Loucy (cell line): ENCODE measurements at regions not wholly inside any gene's neighbourhood (a gene's known extent, or its start where the extent isn't known, plus 50 kb on each side); places are given as distances from the start of the nearest gene placed in this dataset.
"Not testable (repeated sequence)": the region's sequence is repeated elsewhere in the genome, so short reads cannot be mapped to it uniquely, and the experiment has no call there.

ENCODE experiments used
- H2AFZ ChIP-seq: fragments of 200-600 bp; sonication (generic); 2 replicates; pipeline ENCODE4 v1.6.0; 2016; ENCODE audit warnings: antibody characterized with exemption, mild to moderate bottlenecking, low read length, moderate library complexity
- H3F3A ChIP-seq: fragments of 200-600 bp; 2 replicates; pipeline ENCODE4 v1.6.0; 2016; ENCODE audit warnings: antibody characterized with exemption, low read depth, mild to moderate bottlenecking
- H3K27me3 ChIP-seq: fragments of 200-600 bp; sonication (generic); 2 replicates; pipeline ENCODE4 v1.6.1; 2014; ENCODE audit warnings: low read length, mild to moderate bottlenecking; ENCODE audit not compliant: insufficient read depth, poor library complexity, severe bottlenecking
- H3K36me3 ChIP-seq: fragments of 200-600 bp; sonication (generic); 2 replicates; pipeline ENCODE4 v1.6.1; 2016; ENCODE audit warnings: low read length; ENCODE audit not compliant: insufficient read depth
- H3K4me1 ChIP-seq: fragments of 200-600 bp; sonication (generic); 2 replicates; pipeline ENCODE4 v1.5.1; 2014; ENCODE audit warnings: low read length, mild to moderate bottlenecking; ENCODE audit not compliant: insufficient read depth, poor library complexity, severe bottlenecking
- H3K4me2 ChIP-seq: fragments of 200-600 bp; sonication (generic); 2 replicates; pipeline ENCODE4 v1.6.0; 2014; ENCODE audit warnings: antibody characterized with exemption, low read length, low read depth, mild to moderate bottlenecking; ENCODE audit not compliant: poor library complexity, severe bottlenecking
- H3K4me3 ChIP-seq: fragments of 200-600 bp; sonication (generic); 2 replicates; pipeline ENCODE4 v1.5.1; 2014; ENCODE audit warnings: low read length, mild to moderate bottlenecking, mixed read lengths; ENCODE audit not compliant: poor library complexity, severe bottlenecking
- H3K79me2 ChIP-seq: fragments of 200-600 bp; sonication (generic); 2 replicates; pipeline ENCODE4 v1.6.1; 2014; ENCODE audit warnings: low read length; ENCODE audit not compliant: insufficient read depth
- H3K9ac ChIP-seq: fragments of 200-600 bp; sonication (generic); 2 replicates; pipeline ENCODE4 v1.6.0; 2014; ENCODE audit warnings: mild to moderate bottlenecking, low read depth, low read length, moderate library complexity; ENCODE audit not compliant: poor library complexity, severe bottlenecking
- H3K9me2 ChIP-seq: fragments of 200-600 bp; sonication (generic); replicated peaks from 2 replicates; pipeline ENCODE4 v1.6.1; 2016; ENCODE audit warnings: low read depth, low read length, mixed read lengths
- H3K9me3 ChIP-seq: fragments of 200-600 bp; sonication (generic); 2 replicates; pipeline ENCODE4 v1.6.1; 2014; ENCODE audit warnings: mild to moderate bottlenecking, antibody characterized with exemption, low read length, low read depth; ENCODE audit not compliant: insufficient read depth
- H4K20me1 ChIP-seq: fragments of 200-600 bp; sonication (generic); 2 replicates; pipeline ENCODE4 v1.6.0; 2014; ENCODE audit warnings: antibody characterized with exemption, low read length, mild to moderate bottlenecking; ENCODE audit not compliant: insufficient read depth, poor library complexity, severe bottlenecking
- EZH2phosphoT487 ChIP-seq: fragments of 200-600 bp; IDR thresholded peaks from 2 replicates; pipeline ENCODE4 v1.6.1; 2018; ENCODE audit warnings: antibody characterized with exemption, mild to moderate bottlenecking, moderate library complexity, borderline replicate concordance
- TF ChIP-seq, protein P1 (sequence below): fragments of 200-600 bp; sonication (generic); conservative IDR thresholded peaks from 2 replicates; pipeline ENCODE4 v1.5.1; 2014; ENCODE audit warnings: mild to moderate bottlenecking, antibody characterized with exemption, low read length

DNA sequence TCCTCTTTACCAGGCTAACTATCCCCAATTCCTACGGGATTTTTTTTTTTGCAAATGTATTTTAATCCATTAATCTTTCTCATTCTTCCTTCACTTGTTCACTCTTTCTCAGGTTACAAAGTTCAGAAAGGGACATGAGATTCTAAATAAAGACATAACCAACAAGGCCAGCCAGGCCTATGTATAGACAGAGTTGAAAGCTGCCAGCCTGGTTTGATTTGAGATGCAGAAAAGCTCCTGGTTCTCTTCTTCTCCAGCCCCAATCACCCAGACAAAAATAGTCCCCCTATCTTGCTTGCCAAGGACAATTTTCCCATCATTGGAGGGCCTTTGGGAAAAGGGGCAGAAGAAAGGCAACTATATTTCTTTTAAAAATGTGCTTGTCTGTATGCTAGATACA lies 398.8 kb downstream of the NFIB start:
- Histone ChIP-seq H4K20me1 (no peaks in the 10 kb centered on the region), H3K4me2 (no peak overlapping the region), H2AFZ (no peak overlapping the region), H3F3A (no peaks in the 10 kb centered on the region), H3K27me3 (no peaks in the 10 kb centered on the region), H3K36me3 (no peaks in the 10 kb centered on the region), H3K4me3 (no peak overlapping the region), H3K9me2 (no peaks in the 10 kb centered on the region), H3K9me3 (no peaks in the 10 kb centered on the region), H3K4me1 (no peaks in the 10 kb centered on the region), H3K9ac (no peak overlapping the region), H3K79me2 (no peaks in the 10 kb centered on the region)
- TF ChIP-seq EZH2phosphoT487 = no peak
- TF ChIP-seq, protein P1, sequence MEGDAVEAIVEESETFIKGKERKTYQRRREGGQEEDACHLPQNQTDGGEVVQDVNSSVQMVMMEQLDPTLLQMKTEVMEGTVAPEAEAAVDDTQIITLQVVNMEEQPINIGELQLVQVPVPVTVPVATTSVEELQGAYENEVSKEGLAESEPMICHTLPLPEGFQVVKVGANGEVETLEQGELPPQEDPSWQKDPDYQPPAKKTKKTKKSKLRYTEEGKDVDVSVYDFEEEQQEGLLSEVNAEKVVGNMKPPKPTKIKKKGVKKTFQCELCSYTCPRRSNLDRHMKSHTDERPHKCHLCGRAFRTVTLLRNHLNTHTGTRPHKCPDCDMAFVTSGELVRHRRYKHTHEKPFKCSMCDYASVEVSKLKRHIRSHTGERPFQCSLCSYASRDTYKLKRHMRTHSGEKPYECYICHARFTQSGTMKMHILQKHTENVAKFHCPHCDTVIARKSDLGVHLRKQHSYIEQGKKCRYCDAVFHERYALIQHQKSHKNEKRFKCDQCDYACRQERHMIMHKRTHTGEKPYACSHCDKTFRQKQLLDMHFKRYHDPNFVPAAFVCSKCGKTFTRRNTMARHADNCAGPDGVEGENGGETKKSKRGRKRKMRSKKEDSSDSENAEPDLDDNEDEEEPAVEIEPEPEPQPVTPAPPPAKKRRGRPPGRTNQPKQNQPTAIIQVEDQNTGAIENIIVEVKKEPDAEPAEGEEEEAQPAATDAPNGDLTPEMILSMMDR = no peak

DNA sequence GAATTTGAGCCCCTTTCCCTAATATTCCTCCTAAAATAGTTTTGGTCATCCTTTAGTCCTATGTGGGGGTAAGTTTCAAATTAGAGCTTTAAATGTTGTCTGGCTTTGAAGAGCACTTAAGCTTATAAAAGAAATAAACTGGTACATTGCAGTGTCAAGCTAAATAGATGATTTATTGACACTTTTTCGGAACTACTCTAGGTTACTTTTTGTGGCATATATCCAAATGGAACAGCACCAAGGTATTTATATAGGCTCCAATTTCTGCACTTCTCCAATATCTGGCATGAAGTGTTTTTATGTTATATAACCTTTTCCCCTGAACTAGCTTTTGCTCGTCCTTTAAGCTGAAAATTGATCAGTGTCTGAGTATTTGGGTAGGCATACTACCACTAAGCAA lies 402.5 kb downstream of the NFIB start:
- no peak for TF ChIP-seq EZH2phosphoT487
- TF ChIP-seq, protein P1 = no peak
- H3F3A ChIP-seq = no peaks in the 10 kb centered on the region
- H3K9me2 ChIP-seq = no peaks in the 10 kb centered on the region
- H3K9ac ChIP-seq = no peak overlapping the region
- H3K4me2 ChIP-seq = no peak overlapping the region
- no peaks in the 10 kb centered on the region for H3K27me3 ChIP-seq
- peaks cover 1% of the 10 kb centered on the region; the same call in 1 of the 2 replicates for H3K9me3 ChIP-seq
- no peaks in the 10 kb centered on the region for H3K36me3 ChIP-seq
- no peak overlapping the region for H2AFZ ChIP-seq
- no peaks in the 10 kb centered on the region for H3K79me2 ChIP-seq
- no peak overlapping the region for H3K4me3 ChIP-seq
- H3K4me1 ChIP-seq = no peaks in the 10 kb centered on the region
- no peaks in the 10 kb centered on the region for H4K20me1 ChIP-seq

DNA sequence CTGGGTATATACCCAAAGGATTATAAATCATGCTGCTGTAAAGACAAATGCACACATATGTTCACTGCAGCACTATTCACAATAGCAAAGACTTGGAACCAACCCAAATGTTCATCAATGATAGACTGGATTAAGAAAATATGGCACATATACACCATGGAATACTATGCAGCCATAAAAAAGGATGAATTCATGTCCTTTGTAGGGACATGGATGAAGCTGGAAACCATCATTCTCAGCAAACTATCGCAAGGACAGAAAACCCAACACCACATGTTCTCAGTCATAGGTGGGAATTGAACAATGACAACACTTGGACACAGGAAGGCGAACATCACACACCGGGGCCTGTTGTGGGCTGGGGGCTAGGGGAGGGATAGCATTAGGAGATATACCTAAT lies 406.1 kb downstream of the NFIB start:
- not testable (repeated sequence) for H3K4me2 ChIP-seq, H3K9ac ChIP-seq, H3K9me2 ChIP-seq, H3K27me3 ChIP-seq, H3K36me3 ChIP-seq, H3K9me3 ChIP-seq, H3K79me2 ChIP-seq, H2AFZ ChIP-seq, H3K4me3 ChIP-seq, H3K4me1 ChIP-seq, H3F3A ChIP-seq, H4K20me1 ChIP-seq

DNA sequence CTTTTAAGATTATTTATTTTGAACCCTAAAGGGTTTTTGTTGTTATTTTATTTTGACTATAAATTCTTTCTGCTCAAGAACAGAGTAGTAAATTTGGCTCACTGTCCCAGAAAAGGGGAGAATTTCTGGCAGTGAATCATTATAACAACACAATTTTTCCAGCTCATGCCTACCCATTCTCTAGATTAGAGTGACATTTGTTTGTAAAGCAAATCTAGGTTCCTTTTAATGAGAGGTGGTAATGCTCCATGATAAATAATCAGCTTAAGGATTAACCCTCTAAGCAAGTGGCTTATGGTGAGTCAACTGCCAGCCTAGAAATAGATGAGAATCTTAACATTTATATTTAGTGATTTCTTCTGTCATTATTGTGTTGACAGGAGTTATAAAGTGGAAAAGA lies 409.2 kb downstream of the NFIB start:
- TF ChIP-seq EZH2phosphoT487 = no peak
- TF ChIP-seq, protein P1 = no peak
- H4K20me1 ChIP-seq = no peaks in the 10 kb centered on the region
- no peak overlapping the region for H3K9ac ChIP-seq
- no peaks in the 10 kb centered on the region for H3F3A ChIP-seq
- no peaks in the 10 kb centered on the region for H3K27me3 ChIP-seq
- no peaks in the 10 kb centered on the region for H3K9me2 ChIP-seq
- peaks cover 2% of the 10 kb centered on the region; the same call in 1 of the 2 replicates for H3K9me3 ChIP-seq
- no peaks in the 10 kb centered on the region for H3K79me2 ChIP-seq
- H3K4me1 ChIP-seq = no peaks in the 10 kb centered on the region
- H2AFZ ChIP-seq = no peak overlapping the region
- no peak overlapping the region for H3K4me2 ChIP-seq
- H3K4me3 ChIP-seq = no peak overlapping the region
- no peaks in the 10 kb centered on the region for H3K36me3 ChIP-seq
